Gastroesophageal sphincter (tissue), 3 donors: ENCODE measurements at regions not wholly inside any gene's neighbourhood (a gene's known extent, or its start where the extent isn't known, plus 50 kb on each side); places are given as distances from the start of the nearest gene placed in this dataset.

Source experiments
- CTCF ChIP-seq, 4 experiments: fragments of 200-600 bp in 2 of 4; fragments of 450-650 bp in 2 of 4; sonication (generic) in 1 of 4; IDR thresholded peaks; one replicate each; pipeline ENCODE4 v1.5.1; 2017 to 2019; ENCODE audit warnings: antibody characterized with exemption in 4 of 4, mild to moderate bottlenecking in 2 of 4, moderate library complexity in 2 of 4
- EP300 ChIP-seq: sonication (generic); formaldehyde crosslinking; IDR thresholded peaks from one replicate; pipeline ENCODE4 v1.6.1; 2017; ENCODE audit warnings: antibody characterized with exemption, mild to moderate bottlenecking
- POLR2A ChIP-seq, 2 donors: fragments of 450-650 bp; IDR thresholded peaks; one replicate each; pipeline ENCODE4 v1.6.1; 2017; ENCODE audit warnings: antibody characterized with exemption in 2 of 2, mild to moderate bottlenecking in 2 of 2, moderate library complexity in 1 of 2

DNA sequence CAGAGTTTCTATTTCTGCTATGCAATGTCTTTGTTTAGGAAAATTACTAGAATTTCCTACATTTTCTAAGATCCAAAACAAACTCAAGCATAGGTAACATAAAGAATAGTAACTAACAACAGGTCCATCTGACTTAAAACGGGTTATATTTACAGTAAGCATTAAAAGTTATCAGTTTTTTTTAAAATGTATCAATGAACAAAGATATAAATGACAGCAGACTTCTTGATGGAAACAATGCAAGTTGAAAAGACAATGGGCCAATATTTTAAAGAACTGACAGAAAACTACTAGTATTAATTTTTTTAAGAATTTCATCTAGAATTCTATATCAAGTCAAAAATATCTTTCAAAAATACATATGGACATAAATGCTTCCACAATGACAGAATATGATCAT, 367.1 kb upstream of the MGAT4C start:
- TF ChIP-seq POLR2A (IDR thresholded peaks at IDR 0.05) (no peak), CTCF (IDR thresholded peaks at IDR 0.05) (no peak), EP300 (no peak)
